ENCODE measurements at regions not wholly inside any gene's neighbourhood (a gene's known extent, or its start where the extent isn't known, plus 50 kb on each side); places are given as distances from the start of the nearest gene placed in this dataset.

DNA sequence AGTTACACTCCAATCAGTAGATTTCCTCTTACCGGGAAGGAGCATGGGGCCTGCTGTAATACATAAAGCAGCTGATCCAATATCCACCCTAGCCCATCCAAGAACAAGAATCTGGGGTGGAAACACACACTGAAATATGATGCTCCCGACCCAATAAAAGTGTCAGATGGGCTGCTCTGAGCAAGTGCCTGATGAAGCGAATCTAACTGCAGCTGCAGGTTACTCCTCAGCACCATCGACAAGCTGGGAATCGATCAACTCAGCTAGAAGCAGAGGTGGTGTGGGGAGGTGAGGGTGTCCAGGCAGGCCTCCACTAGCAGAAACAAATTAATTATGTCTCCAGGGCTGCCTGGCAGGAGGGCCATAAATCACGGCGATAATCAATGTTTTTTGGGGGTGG, 64.0 kb upstream of the WSCD2 start:
- TF ChIP-seq, protein P1, sequence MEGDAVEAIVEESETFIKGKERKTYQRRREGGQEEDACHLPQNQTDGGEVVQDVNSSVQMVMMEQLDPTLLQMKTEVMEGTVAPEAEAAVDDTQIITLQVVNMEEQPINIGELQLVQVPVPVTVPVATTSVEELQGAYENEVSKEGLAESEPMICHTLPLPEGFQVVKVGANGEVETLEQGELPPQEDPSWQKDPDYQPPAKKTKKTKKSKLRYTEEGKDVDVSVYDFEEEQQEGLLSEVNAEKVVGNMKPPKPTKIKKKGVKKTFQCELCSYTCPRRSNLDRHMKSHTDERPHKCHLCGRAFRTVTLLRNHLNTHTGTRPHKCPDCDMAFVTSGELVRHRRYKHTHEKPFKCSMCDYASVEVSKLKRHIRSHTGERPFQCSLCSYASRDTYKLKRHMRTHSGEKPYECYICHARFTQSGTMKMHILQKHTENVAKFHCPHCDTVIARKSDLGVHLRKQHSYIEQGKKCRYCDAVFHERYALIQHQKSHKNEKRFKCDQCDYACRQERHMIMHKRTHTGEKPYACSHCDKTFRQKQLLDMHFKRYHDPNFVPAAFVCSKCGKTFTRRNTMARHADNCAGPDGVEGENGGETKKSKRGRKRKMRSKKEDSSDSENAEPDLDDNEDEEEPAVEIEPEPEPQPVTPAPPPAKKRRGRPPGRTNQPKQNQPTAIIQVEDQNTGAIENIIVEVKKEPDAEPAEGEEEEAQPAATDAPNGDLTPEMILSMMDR (IDR thresholded peaks at IDR 0.05), result no peak

DNA sequence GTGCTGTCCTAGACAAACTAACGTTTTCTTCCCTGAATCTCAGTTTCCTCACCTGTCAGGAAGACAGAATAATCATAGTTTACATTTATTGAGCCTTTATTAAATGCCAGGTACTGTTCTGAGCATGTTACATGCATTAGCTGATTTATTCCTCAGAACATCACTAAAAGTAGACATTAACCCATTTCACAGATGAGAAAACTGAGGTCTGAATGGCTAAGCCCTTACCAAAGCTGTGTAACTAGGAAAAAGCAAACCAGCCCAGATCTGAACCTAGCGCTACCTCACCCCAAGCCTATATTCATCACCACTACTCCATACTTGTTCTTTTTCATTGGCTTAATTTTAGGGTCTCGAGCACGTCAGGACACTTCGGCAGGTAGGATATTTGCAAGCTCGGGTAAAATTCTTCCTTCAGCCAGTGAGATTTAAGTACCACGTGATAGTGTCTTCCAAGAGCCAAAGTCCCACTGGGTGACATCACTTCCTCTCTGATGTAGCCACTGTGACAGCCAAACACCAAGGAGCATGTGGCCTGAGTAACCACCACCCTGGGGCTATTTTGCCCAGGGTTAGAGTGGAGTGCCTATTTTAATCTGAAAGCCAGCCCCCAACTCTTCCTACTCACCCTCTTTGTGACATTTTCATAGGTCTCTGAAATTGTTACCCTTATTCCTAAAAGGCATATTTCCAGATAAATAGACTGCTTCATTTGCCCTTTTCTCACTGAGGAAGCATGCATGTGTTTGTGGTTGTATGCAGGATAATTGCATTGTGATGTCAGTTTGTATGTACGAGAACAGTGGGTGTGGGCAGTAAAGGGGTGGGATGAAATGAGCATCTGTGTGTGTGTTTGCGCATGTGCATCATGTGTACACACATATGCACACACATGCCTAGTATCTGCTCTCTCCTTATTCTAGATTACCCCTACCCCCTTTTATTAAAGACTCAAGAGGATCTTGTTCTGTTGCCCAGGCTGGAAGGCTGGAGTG, 62.2 kb upstream of the WSCD2 start:
- TF ChIP-seq, protein P1 (IDR thresholded peaks at IDR 0.05), result no peak

DNA sequence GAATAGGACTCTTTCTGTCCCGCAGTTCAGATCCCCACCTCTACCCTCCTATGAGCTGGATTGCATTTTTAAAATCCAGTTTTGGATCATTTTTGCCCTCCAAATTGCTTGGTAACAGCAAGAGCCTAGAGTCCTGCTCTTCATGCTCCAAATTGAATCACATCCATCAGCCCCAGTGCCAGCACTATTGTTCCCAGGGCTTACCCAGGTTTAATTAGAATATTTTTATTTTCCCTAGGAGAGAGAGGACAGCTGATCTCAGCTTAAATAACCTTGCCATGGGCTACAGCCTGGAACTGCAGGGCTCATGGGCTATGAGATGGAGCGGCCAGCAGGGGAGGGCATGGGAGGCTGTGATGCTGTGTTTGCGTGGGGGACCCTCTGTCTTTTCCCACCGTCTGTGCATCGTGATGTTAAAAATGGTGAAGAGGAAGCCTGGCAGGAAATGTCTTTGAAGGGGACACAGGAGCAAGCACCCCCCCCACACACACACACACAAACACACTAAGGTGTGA, 59.4 kb upstream of the WSCD2 start:
- TF ChIP-seq, protein P1 (IDR thresholded peaks at IDR 0.05), result no peak

DNA sequence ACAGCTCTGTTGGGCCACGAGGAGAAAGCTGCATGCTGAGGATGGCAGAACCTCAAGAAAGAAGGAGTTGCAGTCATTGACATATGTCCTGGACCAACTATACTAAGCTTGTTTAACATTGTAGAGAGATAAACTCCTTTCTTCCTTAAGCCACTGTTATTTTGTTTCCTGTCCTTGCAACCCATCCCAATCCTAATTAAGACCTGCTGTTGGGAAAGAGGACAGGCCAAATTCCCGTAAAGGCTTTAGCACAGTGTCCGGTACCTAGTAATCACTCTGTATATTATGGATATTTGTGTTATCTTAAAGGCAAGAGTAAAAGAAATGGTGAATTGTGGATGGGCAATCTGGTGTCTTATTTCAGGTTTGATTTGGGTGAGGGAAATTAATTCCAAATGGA, 53.5 kb upstream of the WSCD2 start:
- TF ChIP-seq, protein P1 (IDR thresholded peaks at IDR 0.05), result no peak

DNA sequence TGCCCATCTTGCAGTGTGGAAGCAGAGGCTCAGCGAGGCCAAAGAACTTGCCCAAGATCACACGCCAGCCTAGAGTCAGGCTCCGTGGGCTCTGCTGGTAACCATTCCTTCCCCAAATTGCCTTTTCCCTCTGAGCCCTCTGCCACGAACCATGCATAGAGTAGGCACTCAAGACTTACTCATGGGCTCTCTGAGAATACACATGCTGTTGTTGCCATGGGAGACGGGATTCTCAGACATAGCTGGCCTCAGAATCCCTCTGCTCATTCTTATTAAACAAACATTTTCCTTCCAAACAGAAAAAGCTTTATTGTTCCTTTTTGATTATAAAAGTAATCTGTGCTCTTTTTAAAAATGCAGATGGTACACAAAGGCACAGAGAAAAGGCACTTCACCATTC, 52.5 kb upstream of the WSCD2 start:
- TF ChIP-seq, protein P1 (IDR thresholded peaks at IDR 0.05), result no peak

DNA sequence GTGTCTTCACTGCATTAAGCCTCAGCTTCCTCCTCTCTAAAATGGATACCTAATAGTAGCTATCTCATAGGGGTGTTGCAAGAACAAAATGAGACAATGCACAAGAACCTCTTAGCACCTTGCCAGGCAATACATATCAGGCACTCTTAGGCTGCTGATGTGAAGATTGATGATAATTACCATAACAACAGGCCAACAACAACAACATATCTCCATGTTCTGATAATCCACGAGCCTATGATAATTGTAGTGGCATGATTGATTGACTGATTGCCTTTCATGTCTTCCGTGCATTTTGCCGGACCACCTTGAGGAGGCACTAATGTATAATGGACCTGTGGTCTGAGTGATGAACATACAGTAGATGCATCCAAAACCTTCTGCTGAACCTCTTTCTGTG, 50.7 kb upstream of the WSCD2 start:
- TF ChIP-seq, protein P1 (IDR thresholded peaks at IDR 0.05), result no peak
